Muscle of back (tissue), 3 donors: ENCODE measurements at regions not wholly inside any gene's neighbourhood (a gene's known extent, or its start where the extent isn't known, plus 50 kb on each side); places are given as distances from the start of the nearest gene placed in this dataset.
A peak's percentile ranks its signal among the peaks of the same experiment; 100 is the strongest.

ENCODE experiments used
- DNase-seq, 3 donors: peaks; one replicate each; pipeline versions ENCODE4 v3.0.0 to v3.0.0-alpha.2; 2013

GRCh38 chr2:214674278-214674677, 135.2 kb downstream of the BARD1 start:
- no peak for DNase-seq

- DNase-seq, result no peak
Observed at GRCh38 chr2:214671319-214671885, 138.1 kb downstream of the BARD1 start.

GRCh38 chr2:214652473-214652872, 157.0 kb downstream of the BARD1 start:
- DNase-seq, result no peak

- DNase-seq, result no peak
Observed at GRCh38 chr2:214651451-214651850, 158.0 kb downstream of the BARD1 start.

GRCh38 chr2:214649440-214650205, 159.9 kb downstream of the BARD1 start:
- DNase-seq, result peak in 1 of 3 donors; percentile 15

GRCh38 chr2:214648520-214648919, 161.0 kb downstream of the BARD1 start:
- no peak for DNase-seq

GRCh38 chr2:214631406-214631805, 178.1 kb downstream of the BARD1 start:
- DNase-seq, result no peak

GRCh38 chr2:214630402-214631045, 179.0 kb downstream of the BARD1 start:
- peak in 1 of 3 donors; percentile 2 for DNase-seq

GRCh38 chr2:214629875-214630274, 179.6 kb downstream of the BARD1 start:
- DNase-seq, result no peak
